ENCODE measurements at regions not wholly inside any gene's neighbourhood (a gene's known extent, or its start where the extent isn't known, plus 50 kb on each side); places are given as distances from the start of the nearest gene placed in this dataset.

GRCh38 chr3:20405231-20405630, 219.2 kb upstream of the SGO1 start:
- TF ChIP-seq EP300 (IDR thresholded peaks at IDR 0.05) (no peak), POLR2A (IDR thresholded peaks at IDR 0.05) (no peak)
- TF ChIP-seq, protein P1, sequence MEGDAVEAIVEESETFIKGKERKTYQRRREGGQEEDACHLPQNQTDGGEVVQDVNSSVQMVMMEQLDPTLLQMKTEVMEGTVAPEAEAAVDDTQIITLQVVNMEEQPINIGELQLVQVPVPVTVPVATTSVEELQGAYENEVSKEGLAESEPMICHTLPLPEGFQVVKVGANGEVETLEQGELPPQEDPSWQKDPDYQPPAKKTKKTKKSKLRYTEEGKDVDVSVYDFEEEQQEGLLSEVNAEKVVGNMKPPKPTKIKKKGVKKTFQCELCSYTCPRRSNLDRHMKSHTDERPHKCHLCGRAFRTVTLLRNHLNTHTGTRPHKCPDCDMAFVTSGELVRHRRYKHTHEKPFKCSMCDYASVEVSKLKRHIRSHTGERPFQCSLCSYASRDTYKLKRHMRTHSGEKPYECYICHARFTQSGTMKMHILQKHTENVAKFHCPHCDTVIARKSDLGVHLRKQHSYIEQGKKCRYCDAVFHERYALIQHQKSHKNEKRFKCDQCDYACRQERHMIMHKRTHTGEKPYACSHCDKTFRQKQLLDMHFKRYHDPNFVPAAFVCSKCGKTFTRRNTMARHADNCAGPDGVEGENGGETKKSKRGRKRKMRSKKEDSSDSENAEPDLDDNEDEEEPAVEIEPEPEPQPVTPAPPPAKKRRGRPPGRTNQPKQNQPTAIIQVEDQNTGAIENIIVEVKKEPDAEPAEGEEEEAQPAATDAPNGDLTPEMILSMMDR (IDR thresholded peaks at IDR 0.05) = no peak

All from tibial nerve (tissue), 4 donors.